Suprapubic skin (tissue), 3 donors: ENCODE measurements at regions not wholly inside any gene's neighbourhood (a gene's known extent, or its start where the extent isn't known, plus 50 kb on each side); places are given as distances from the start of the nearest gene placed in this dataset.

Experiments used
- POLR2AphosphoS5 ChIP-seq, 3 donors: sonication (generic); formaldehyde crosslinking; IDR thresholded peaks; one replicate each; pipeline ENCODE4 v1.6.1; 2017; ENCODE audit warnings: antibody characterized with exemption in 3 of 3
- TF ChIP-seq, protein P1 (sequence below), 2 donors: fragments of 200-600 bp in 1 of 2; fragments of 450-650 bp in 1 of 2; sonication (generic) in 1 of 2; IDR thresholded peaks; one replicate each; pipeline ENCODE4 v1.5.1; 2016 to 2019; ENCODE audit warnings: antibody characterized with exemption in 2 of 2, mild to moderate bottlenecking in 1 of 2, moderate library complexity in 1 of 2

GRCh38 chr11:122521626-122522025, 133.9 kb upstream of the UBASH3B start:
- TF ChIP-seq POLR2AphosphoS5 (IDR thresholded peaks at IDR 0.05) = no peak
- TF ChIP-seq, protein P1, sequence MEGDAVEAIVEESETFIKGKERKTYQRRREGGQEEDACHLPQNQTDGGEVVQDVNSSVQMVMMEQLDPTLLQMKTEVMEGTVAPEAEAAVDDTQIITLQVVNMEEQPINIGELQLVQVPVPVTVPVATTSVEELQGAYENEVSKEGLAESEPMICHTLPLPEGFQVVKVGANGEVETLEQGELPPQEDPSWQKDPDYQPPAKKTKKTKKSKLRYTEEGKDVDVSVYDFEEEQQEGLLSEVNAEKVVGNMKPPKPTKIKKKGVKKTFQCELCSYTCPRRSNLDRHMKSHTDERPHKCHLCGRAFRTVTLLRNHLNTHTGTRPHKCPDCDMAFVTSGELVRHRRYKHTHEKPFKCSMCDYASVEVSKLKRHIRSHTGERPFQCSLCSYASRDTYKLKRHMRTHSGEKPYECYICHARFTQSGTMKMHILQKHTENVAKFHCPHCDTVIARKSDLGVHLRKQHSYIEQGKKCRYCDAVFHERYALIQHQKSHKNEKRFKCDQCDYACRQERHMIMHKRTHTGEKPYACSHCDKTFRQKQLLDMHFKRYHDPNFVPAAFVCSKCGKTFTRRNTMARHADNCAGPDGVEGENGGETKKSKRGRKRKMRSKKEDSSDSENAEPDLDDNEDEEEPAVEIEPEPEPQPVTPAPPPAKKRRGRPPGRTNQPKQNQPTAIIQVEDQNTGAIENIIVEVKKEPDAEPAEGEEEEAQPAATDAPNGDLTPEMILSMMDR (IDR thresholded peaks at IDR 0.05) = no peak
